ENCODE measurements at regions not wholly inside any gene's neighbourhood (a gene's known extent, or its start where the extent isn't known, plus 50 kb on each side); places are given as distances from the start of the nearest gene placed in this dataset.

DNA sequence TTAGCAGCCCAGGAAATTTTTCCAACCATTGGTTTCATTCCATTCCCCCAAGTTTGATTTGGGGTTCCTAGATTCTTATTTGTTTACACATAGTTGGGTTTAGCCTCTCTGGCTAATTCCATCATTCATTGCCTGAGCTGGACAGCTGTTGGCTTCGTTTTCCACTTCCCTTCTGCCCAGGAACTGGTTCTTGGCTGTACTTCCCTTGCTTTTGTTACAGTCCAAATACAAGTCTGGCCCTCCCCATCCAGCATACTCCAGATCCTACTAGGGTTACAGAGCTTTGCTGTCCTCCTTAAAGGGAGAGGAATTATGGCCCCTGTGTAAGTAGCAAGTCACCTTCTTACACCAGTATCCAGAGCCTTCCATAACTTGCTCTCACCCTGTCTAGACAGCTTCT lies 356.3 kb downstream of the FAT3 start:
- CTCF ChIA-PET = no interaction called here
- POLR2A ChIA-PET = no interaction called here
- DNase-seq (ENCODE audit: low read depth, low spot score) = no peak
- no peaks in the 10 kb centered on the region for H3K9me3 ChIP-seq (ENCODE audit: control insufficient read depth, insufficient read depth, low read length)
- H3K27ac ChIP-seq (ENCODE audit: low read depth, low read length) = no peak overlapping the region
- TF ChIP-seq, protein P1, sequence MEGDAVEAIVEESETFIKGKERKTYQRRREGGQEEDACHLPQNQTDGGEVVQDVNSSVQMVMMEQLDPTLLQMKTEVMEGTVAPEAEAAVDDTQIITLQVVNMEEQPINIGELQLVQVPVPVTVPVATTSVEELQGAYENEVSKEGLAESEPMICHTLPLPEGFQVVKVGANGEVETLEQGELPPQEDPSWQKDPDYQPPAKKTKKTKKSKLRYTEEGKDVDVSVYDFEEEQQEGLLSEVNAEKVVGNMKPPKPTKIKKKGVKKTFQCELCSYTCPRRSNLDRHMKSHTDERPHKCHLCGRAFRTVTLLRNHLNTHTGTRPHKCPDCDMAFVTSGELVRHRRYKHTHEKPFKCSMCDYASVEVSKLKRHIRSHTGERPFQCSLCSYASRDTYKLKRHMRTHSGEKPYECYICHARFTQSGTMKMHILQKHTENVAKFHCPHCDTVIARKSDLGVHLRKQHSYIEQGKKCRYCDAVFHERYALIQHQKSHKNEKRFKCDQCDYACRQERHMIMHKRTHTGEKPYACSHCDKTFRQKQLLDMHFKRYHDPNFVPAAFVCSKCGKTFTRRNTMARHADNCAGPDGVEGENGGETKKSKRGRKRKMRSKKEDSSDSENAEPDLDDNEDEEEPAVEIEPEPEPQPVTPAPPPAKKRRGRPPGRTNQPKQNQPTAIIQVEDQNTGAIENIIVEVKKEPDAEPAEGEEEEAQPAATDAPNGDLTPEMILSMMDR (IDR thresholded peaks at IDR 0.05; ENCODE audit: low read depth, low read length) = no peak
- no peak overlapping the region for H3K4me3 ChIP-seq (ENCODE audit: low read depth, low read length)
- H3K27me3 ChIP-seq (ENCODE audit: control insufficient read depth, insufficient read depth, low read length) = no peaks in the 10 kb centered on the region

DNA sequence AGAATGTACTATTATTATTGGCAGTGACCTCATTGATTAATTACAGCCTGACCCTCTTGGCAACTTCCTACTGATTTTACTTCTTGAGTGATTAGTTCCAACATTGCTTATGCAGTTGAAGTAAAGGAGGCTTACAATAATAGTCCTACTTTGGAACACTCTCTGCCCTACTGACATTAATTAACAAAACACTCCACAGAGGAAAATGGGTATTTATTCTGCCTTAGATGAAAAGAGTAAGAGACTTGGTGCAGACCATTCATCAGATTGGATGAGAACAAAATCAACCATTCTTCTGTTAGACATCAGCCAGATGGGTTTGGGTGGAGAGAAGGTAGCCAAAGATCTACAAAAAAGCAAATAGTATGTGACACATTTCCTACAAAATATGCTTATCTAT lies 363.8 kb downstream of the FAT3 start:
- Histone ChIP-seq H3K27me3 (ENCODE audit: control insufficient read depth, insufficient read depth, low read length) (no peaks in the 10 kb centered on the region), H3K9me3 (ENCODE audit: control insufficient read depth, insufficient read depth, low read length) (no peaks in the 10 kb centered on the region), H3K4me3 (ENCODE audit: low read depth, low read length) (no peak overlapping the region), H3K27ac (ENCODE audit: low read depth, low read length) (no peak overlapping the region)
- ChIA-PET CTCF (no interaction called here), POLR2A (no interaction called here)
- TF ChIP-seq, protein P1 (IDR thresholded peaks at IDR 0.05; ENCODE audit: low read depth, low read length) = no peak
- DNase-seq (ENCODE audit: low read depth, low spot score) = no peak

DNA sequence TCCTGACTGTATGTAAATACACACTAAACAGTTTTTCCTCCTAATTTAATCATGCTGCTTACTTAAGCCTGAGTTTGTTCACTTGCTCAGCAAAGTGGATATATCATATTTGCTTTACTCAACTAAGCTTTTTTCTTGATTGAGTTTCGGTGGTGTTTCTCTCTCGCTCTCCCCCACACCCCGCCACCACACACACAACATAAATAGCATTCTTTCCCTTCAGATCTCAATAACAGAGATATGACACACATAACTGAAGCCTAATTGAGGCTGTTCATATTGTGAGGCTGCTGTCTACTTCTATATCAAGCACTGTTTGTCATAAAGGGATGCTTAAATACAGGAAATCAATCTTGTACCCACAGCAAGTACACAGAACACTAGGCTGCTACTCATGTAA lies 364.9 kb downstream of the FAT3 start:
- ChIA-PET CTCF (interaction anchor here (0.6 kb wide), 1 partner anchor 704 kb away, joined by 5 read pairs; no protein-coding TSS in a partner anchor), POLR2A (no interaction called here)
- TF ChIP-seq, protein P1 (IDR thresholded peaks at IDR 0.05; ENCODE audit: low read depth, low read length) = no peak
- no peak overlapping the region for H3K4me3 ChIP-seq (ENCODE audit: low read depth, low read length)
- no peaks in the 10 kb centered on the region for H3K9me3 ChIP-seq (ENCODE audit: control insufficient read depth, insufficient read depth, low read length)
- H3K27ac ChIP-seq (ENCODE audit: low read depth, low read length) = no peak overlapping the region
- H3K27me3 ChIP-seq (ENCODE audit: control insufficient read depth, insufficient read depth, low read length) = no peaks in the 10 kb centered on the region
- no peak for DNase-seq (ENCODE audit: low read depth, low spot score)

DNA sequence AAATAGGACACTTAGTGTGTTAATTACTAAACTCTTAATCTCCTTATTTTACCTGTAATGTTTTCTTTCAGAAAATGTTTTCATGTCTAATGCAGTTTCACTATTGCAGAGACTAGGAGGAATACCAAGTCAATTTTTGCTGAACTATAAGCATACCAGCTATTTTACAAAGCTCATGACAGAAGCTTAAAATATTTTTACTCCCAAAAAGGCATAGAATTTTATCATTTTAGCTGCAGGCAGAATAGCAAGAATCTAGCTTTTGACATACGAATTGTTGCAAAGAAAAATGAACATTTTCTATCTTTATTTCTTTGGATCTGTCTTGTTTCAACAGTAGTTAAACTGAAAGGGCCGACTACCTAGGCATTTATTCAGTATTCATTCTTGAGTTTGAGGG lies 366.9 kb downstream of the FAT3 start:
- DNase-seq (ENCODE audit: low read depth, low spot score) = no peak
- TF ChIP-seq, protein P1 (IDR thresholded peaks at IDR 0.05; ENCODE audit: low read depth, low read length) = no peak
- Histone ChIP-seq H3K27me3 (ENCODE audit: control insufficient read depth, insufficient read depth, low read length) (no peaks in the 10 kb centered on the region), H3K9me3 (ENCODE audit: control insufficient read depth, insufficient read depth, low read length) (no peaks in the 10 kb centered on the region), H3K4me3 (ENCODE audit: low read depth, low read length) (no peak overlapping the region), H3K27ac (ENCODE audit: low read depth, low read length) (no peak overlapping the region)
- CTCF ChIA-PET = no interaction called here
- POLR2A ChIA-PET = no interaction called here

DNA sequence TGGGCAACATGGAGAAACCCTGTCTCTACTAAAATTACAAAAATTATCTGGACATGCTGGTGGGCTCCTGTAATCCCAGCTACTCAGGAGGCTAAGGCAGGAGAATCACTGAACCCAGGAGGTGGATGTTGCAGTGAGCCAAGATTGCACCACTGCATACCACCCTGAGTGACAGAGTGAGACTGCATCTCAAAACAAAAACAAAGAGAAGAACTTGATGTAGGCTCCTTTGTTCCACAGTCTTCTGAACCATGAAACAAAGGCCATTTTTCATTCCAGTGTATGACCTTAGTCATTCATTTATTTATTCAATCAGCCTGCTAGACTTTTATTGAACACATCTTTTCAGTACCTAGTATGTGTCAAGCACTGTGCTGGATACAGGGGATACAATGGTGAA lies 369.6 kb downstream of the FAT3 start:
- Histone ChIP-seq H3K4me3 (ENCODE audit: low read depth, low read length) (no peak overlapping the region), H3K9me3 (ENCODE audit: control insufficient read depth, insufficient read depth, low read length) (no peaks in the 10 kb centered on the region), H3K27ac (ENCODE audit: low read depth, low read length) (no peak overlapping the region), H3K27me3 (ENCODE audit: control insufficient read depth, insufficient read depth, low read length) (no peaks in the 10 kb centered on the region)
- TF ChIP-seq, protein P1 (IDR thresholded peaks at IDR 0.05; ENCODE audit: low read depth, low read length) = no peak
- CTCF ChIA-PET = no interaction called here
- POLR2A ChIA-PET = no interaction called here
- no peak for DNase-seq (ENCODE audit: low read depth, low spot score)

Measured in AG04450 (cell line).